ENCODE measurements at regions not wholly inside any gene's neighbourhood (a gene's known extent, or its start where the extent isn't known, plus 50 kb on each side); places are given as distances from the start of the nearest gene placed in this dataset.

- CTCF ChIA-PET: no interaction called here
- no peak for DNase-seq
- ATAC-seq: no peak
- Mint-ChIP-seq H3K4me3 (no peak overlapping the region), H3K27me3 (peaks cover 7% of the 10 kb centered on the region), H3K27ac (no peak overlapping the region), H3K4me1 (ENCODE audit: low read depth) (no peaks in the 10 kb centered on the region), H3K36me3 (ENCODE audit: low read depth) (no peaks in the 10 kb centered on the region), H3K9me3 (peaks cover 2% of the 10 kb centered on the region)
- TF ChIP-seq CTCF (IDR thresholded peaks at IDR 0.05): no peak
- POLR2A ChIA-PET: no interaction called here
- intact Hi-C loops (cut with micrococcal nuclease): no loop called here
These were observed 264.5 kb upstream of the NEBL start for GRCh38 chr10:21161647-21162046.

GRCh38 chr10:21161090-21161625, 264.0 kb upstream of the NEBL start:
- CTCF ChIA-PET: no interaction called here
- Mint-ChIP-seq H3K27ac (no peak overlapping the region), H3K4me3 (no peak overlapping the region), H3K9me3 (peaks cover 2% of the 10 kb centered on the region), H3K36me3 (ENCODE audit: low read depth) (no peaks in the 10 kb centered on the region), H3K4me1 (ENCODE audit: low read depth) (no peaks in the 10 kb centered on the region), H3K27me3 (peaks cover 3% of the 10 kb centered on the region)
- POLR2A ChIA-PET: no interaction called here
- TF ChIP-seq CTCF (IDR thresholded peaks at IDR 0.05): no peak
- ATAC-seq (no peak), DNase-seq (no peak)
- intact Hi-C loops (cut with micrococcal nuclease): no loop called here

GRCh38 chr10:21160116-21160515, 263.0 kb upstream of the NEBL start:
- no peak for TF ChIP-seq CTCF (IDR thresholded peaks at IDR 0.05)

GRCh38 chr10:21159669-21160068, 262.6 kb upstream of the NEBL start:
- ATAC-seq (no peak), DNase-seq (no peak)
- H3K36me3 Mint-ChIP-seq (ENCODE audit: low read depth): no peaks in the 10 kb centered on the region
- ChIA-PET CTCF (no interaction called here), POLR2A (no interaction called here)
- H3K27ac Mint-ChIP-seq: no peak overlapping the region
- H3K9me3 Mint-ChIP-seq: peaks cover 2% of the 10 kb centered on the region
- H3K27me3 Mint-ChIP-seq: peaks cover 3% of the 10 kb centered on the region
- H3K4me1 Mint-ChIP-seq (ENCODE audit: low read depth): no peaks in the 10 kb centered on the region
- intact Hi-C loops (cut with micrococcal nuclease): no loop called here
- H3K4me3 Mint-ChIP-seq: no peak overlapping the region
- no peak for TF ChIP-seq CTCF (IDR thresholded peaks at IDR 0.05)

More at GRCh38 chr10:21160116-21160515, 263.0 kb upstream of the NEBL start:
- peaks cover 3% of the 10 kb centered on the region for H3K27me3 Mint-ChIP-seq
- no peaks in the 10 kb centered on the region for H3K36me3 Mint-ChIP-seq (ENCODE audit: low read depth)
- POLR2A ChIA-PET: no interaction called here
- no peak for ATAC-seq
- no peaks in the 10 kb centered on the region for H3K4me1 Mint-ChIP-seq (ENCODE audit: low read depth)
- H3K4me3 Mint-ChIP-seq: no peak overlapping the region
- DNase-seq: no peak
- intact Hi-C loops (cut with micrococcal nuclease): no loop called here
- peaks cover 2% of the 10 kb centered on the region for H3K9me3 Mint-ChIP-seq
- H3K27ac Mint-ChIP-seq: no peak overlapping the region
- CTCF ChIA-PET: no interaction called here

- H3K4me3 Mint-ChIP-seq: no peak overlapping the region
- DNase-seq: no peak
These were observed 261.2 kb upstream of the NEBL start for GRCh38 chr10:21158301-21158700.

More at GRCh38 chr10:21158301-21158700, 261.2 kb upstream of the NEBL start:
- CTCF ChIA-PET: no interaction called here
- H3K36me3 Mint-ChIP-seq (ENCODE audit: low read depth): no peaks in the 10 kb centered on the region
- no peak for ATAC-seq
- TF ChIP-seq CTCF (IDR thresholded peaks at IDR 0.05): no peak
- POLR2A ChIA-PET: no interaction called here
- H3K27me3 Mint-ChIP-seq: peaks cover 3% of the 10 kb centered on the region
- H3K4me1 Mint-ChIP-seq (ENCODE audit: low read depth): no peaks in the 10 kb centered on the region
- H3K27ac Mint-ChIP-seq: no peak overlapping the region
- peaks cover 2% of the 10 kb centered on the region for H3K9me3 Mint-ChIP-seq
- intact Hi-C loops (cut with micrococcal nuclease): no loop called here
